Astrocyte of the spinal cord (primary cell): ENCODE measurements at regions not wholly inside any gene's neighbourhood (a gene's known extent, or its start where the extent isn't known, plus 50 kb on each side); places are given as distances from the start of the nearest gene placed in this dataset.

Source experiments
- DNase-seq: peaks from one replicate; pipeline ENCODE4 v3.0.0; 2011; ENCODE audit warnings: low read depth, low spot score
- H3K4me3 ChIP-seq: 2 replicates; pipeline ENCODE4 v1.5.1; 2011; ENCODE audit warnings: low read depth, mild to moderate bottlenecking, low read length, moderate library complexity
- CTCF ChIP-seq: IDR thresholded peaks from 2 replicates; pipeline ENCODE4 v1.5.1; 2012; ENCODE audit warnings: low read depth, mild to moderate bottlenecking, low read length, inconsistent platforms
- in situ Hi-C: cut with HindIII; loops from 2 replicates; pipeline ENCODE4 v1.10.0; 2017; ENCODE audit warnings: low sequenced_read_pairs

DNA sequence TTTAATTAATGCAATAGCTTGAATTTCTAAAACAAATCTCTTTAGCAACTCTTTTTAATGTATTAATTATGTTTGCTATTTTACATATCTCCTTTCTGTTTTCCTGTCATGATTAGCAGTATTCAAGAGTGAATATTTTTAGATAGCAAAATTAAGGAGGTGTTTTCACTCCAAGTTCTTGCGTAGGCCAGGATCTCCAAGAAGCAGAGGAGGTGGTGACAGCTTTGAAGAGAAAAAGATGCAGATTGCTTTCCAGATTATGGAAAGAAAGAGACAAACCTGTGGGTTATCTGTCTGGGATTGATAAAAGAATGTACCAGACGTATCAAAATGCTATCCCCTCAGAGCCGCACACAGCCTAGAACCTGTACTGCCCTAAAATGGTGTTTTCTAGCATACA is 163.5 kb upstream of the FAM98A start:
- no peak for TF ChIP-seq CTCF
- in situ Hi-C loops = no loop called here
- no peak for DNase-seq
- H3K4me3 ChIP-seq = no peak overlapping the region

- in situ Hi-C loops = no loop called here
- no peak for DNase-seq
- TF ChIP-seq CTCF = no peak
- no peak overlapping the region for H3K4me3 ChIP-seq
Observed at GRCh38 chr2:33746208-33746800, 147.2 kb upstream of the FAM98A start.

- in situ Hi-C loops = no loop called here
- no peak for TF ChIP-seq CTCF
- no peak for DNase-seq
- no peak overlapping the region for H3K4me3 ChIP-seq
Observed at GRCh38 chr2:33735096-33735495, 136.0 kb upstream of the FAM98A start.

GRCh38 chr2:33730804-33731203 is 131.7 kb upstream of the FAM98A start:
- H3K4me3 ChIP-seq = no peak overlapping the region
- in situ Hi-C loops = no loop called here
- TF ChIP-seq CTCF = no peak
- no peak for DNase-seq

DNA sequence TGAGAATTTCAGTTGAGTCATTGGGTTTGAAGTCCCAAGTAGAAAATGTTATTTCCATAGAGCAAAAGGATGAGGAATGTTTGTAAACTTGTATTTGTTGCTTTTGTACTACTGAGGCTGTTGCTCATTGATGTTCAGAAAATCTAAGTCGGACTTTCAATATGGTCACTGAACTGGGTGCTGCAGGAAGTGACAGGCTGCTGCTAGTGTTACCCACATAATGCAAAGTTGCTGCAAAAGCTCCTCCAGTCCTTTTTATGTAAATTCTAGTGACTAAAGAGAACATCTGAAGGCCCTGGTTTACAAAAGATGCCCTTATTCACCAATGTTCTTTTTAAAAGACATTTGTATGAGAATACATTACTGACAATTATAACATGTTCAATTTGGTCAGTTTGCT is 131.1 kb upstream of the FAM98A start:
- TF ChIP-seq CTCF = no peak
- in situ Hi-C loops = no loop called here

GRCh38 chr2:33729353-33729752 is 130.3 kb upstream of the FAM98A start:
- TF ChIP-seq CTCF = no peak
- in situ Hi-C loops = no loop called here
- no peak for DNase-seq
- no peak overlapping the region for H3K4me3 ChIP-seq

More for the DNA sequence above, 131.1 kb upstream of the FAM98A start:
- DNase-seq = no peak
- no peak overlapping the region for H3K4me3 ChIP-seq

GRCh38 chr2:33728106-33728505 is 129.0 kb upstream of the FAM98A start:
- DNase-seq = no peak
- no peak overlapping the region for H3K4me3 ChIP-seq
- no peak for TF ChIP-seq CTCF
- in situ Hi-C loops = no loop called here
